ENCODE measurements at regions not wholly inside any gene's neighbourhood (a gene's known extent, or its start where the extent isn't known, plus 50 kb on each side); places are given as distances from the start of the nearest gene placed in this dataset.
A peak's percentile ranks its signal among the peaks of the same experiment; 100 is the strongest.

DNA sequence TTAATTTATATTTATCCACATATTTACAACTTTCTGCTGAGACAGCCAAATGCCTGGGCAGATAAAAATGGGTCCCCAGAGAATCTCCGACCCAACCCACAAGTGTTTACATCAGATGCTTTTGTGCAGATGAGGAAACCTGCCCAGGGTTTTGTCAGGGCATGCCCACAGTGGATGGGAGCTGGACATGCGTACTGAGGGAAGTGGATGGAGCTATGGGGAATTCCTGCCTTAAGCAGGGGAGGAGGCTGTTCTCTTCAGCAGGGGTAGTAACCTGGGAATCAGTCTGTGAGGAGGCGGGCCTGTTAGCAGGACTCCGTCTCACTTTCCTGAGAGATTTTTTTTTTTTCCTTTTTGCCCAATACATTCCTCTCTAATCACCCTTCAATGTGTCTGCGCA is 122.9 kb downstream of the RFC3 start:
- no peak overlapping the region for H3K18ac ChIP-seq (ENCODE audit: low read length)
- H2AFZ ChIP-seq (ENCODE audit: low read length): peak overlapping the region; percentile 2
- no peak overlapping the region for H2BK5ac ChIP-seq (ENCODE audit: low read length)
- H4K8ac ChIP-seq (ENCODE audit: low read depth, low read length): no peak overlapping the region
- peak; percentile 17 for DNase-seq (ENCODE audit: low spot score)
- H3K4me1 ChIP-seq (ENCODE audit: control insufficient read depth in 2 of 2, insufficient read depth in 1 of 2, low read depth in 1 of 2, low read length in 2 of 2): peaks cover 4 to 5% of the 10 kb centered on the region in 2 donors
- H3K4me3 ChIP-seq (ENCODE audit: low read length in 2 of 2): no peak overlapping the region
- H3K14ac ChIP-seq (ENCODE audit: low read length): no peak overlapping the region
- peaks cover 5 to 8% of the 10 kb centered on the region in 2 donors for H3K9me3 ChIP-seq (replicated peaks in 1 of 2; ENCODE audit: control insufficient read depth in 2 of 2, insufficient read depth in 1 of 2, low read depth in 1 of 2, low read length in 2 of 2)
- H3K9ac ChIP-seq (ENCODE audit: low read depth, low read length, poor library complexity): no peak overlapping the region
- peak overlapping the region; percentile 45 for H3K27ac ChIP-seq (replicated peaks; ENCODE audit: low read length)
- H3K4me2 ChIP-seq (ENCODE audit: insufficient read depth, low read length, poor library complexity, severe bottlenecking): no peak overlapping the region
- H2BK15ac ChIP-seq (ENCODE audit: low read length): no peak overlapping the region
- H2BK12ac ChIP-seq (ENCODE audit: low read length): no peak overlapping the region
- no peak overlapping the region for H3K23ac ChIP-seq (ENCODE audit: low read depth, low read length, poor library complexity)
- peaks cover 0 to 2% of the 10 kb centered on the region in 2 donors for H3K36me3 ChIP-seq (replicated peaks in 1 of 2; ENCODE audit: control insufficient read depth in 2 of 2, insufficient read depth in 2 of 2, low read length in 2 of 2)
- WGBS, 2 donors (ENCODE audit: extremely low coverage in 2 of 2, insufficient read length in 2 of 2, insufficient replicate concordance in 1 of 2): no CpG with 5 or more reads among the region's 5 CpGs
- H2AK5ac ChIP-seq (ENCODE audit: low read depth, low read length): no peak overlapping the region
- H4K91ac ChIP-seq (ENCODE audit: low read depth, low read length, poor library complexity): no peak overlapping the region
- no peaks in the 10 kb centered on the region for H3K27me3 ChIP-seq (ENCODE audit: control insufficient read depth in 3 of 3, insufficient read depth in 3 of 3, low read depth in 1 of 3, low read length in 3 of 3)
- peaks cover 2% of the 10 kb centered on the region for H3K79me1 ChIP-seq (ENCODE audit: low read depth, low read length)
- H3K4ac ChIP-seq (ENCODE audit: low read length): no peak overlapping the region
- no peak overlapping the region for H2BK120ac ChIP-seq (ENCODE audit: low read depth, low read length)

DNA sequence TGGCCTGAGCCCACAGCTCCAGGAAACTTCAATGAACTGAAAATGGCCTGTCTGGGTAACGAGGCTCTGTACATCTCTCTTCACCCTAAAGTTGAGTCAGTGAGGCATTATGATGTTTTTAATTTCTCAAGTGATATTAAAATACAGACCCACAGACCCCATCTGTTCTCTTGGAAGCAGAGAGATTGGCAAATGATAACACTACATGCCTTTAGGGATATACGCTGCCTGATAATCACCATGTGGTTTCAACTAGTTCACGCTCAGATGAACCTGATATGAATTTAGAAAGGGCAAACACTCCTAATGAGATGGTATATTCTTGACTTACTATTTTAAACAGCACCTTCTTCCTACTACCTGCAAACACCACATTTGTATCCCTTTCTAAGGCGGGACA is 127.5 kb downstream of the RFC3 start:
- Histone ChIP-seq H2AFZ (ENCODE audit: low read length) (no peak overlapping the region), H2AK5ac (ENCODE audit: low read depth, low read length) (no peak overlapping the region)
- WGBS, 2 donors (ENCODE audit: extremely low coverage in 2 of 2, insufficient read length in 2 of 2, insufficient replicate concordance in 1 of 2): no CpG with 5 or more reads among the region's 4 CpGs

DNA sequence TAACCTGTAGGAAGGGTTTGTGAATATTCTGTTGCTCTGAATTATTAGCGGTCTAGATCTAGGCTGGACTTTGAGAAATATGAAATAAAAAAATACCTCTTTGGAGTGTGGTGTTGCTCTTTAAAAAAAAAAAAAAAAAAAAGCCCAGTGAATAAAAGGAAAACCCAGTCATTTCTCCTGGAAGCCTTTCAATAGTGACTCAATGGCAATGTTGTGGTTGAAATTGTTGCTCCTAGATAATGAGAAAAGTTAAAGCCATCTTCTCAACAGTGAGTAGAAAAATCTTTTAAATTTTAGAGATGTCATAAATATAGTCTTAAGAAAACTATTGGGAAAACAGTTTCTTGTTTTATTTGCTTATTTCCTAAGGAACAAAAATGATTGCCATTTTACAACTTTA is 135.3 kb downstream of the RFC3 start:
- H3K27me3 ChIP-seq (ENCODE audit: control insufficient read depth in 3 of 3, insufficient read depth in 3 of 3, low read depth in 1 of 3, low read length in 3 of 3): no peaks in the 10 kb centered on the region
- H3K27ac ChIP-seq (replicated peaks; ENCODE audit: low read length): no peak overlapping the region
- no peaks in the 10 kb centered on the region for H3K79me1 ChIP-seq (ENCODE audit: low read depth, low read length)
- H3K14ac ChIP-seq (ENCODE audit: low read length): no peak overlapping the region
- no peak overlapping the region for H2AFZ ChIP-seq (ENCODE audit: low read length)
- H2BK5ac ChIP-seq (ENCODE audit: low read length): no peak overlapping the region
- H3K4me2 ChIP-seq (ENCODE audit: insufficient read depth, low read length, poor library complexity, severe bottlenecking): no peak overlapping the region
- H3K23ac ChIP-seq (ENCODE audit: low read depth, low read length, poor library complexity): no peak overlapping the region
- H2BK12ac ChIP-seq (ENCODE audit: low read length): no peak overlapping the region
- H3K9ac ChIP-seq (ENCODE audit: low read depth, low read length, poor library complexity): no peak overlapping the region
- no peaks in the 10 kb centered on the region for H3K4me1 ChIP-seq (ENCODE audit: control insufficient read depth in 2 of 2, insufficient read depth in 1 of 2, low read depth in 1 of 2, low read length in 2 of 2)
- H3K4ac ChIP-seq (ENCODE audit: low read length): no peak overlapping the region
- DNase-seq (ENCODE audit: low spot score): no peak
- no CpG with 5 or more reads among the region's 1 CpG for WGBS, 2 donors (ENCODE audit: extremely low coverage in 2 of 2, insufficient read length in 2 of 2, insufficient replicate concordance in 1 of 2)
- H2BK120ac ChIP-seq (ENCODE audit: low read depth, low read length): no peak overlapping the region
- H3K18ac ChIP-seq (ENCODE audit: low read length): no peak overlapping the region
- no peak overlapping the region for H4K8ac ChIP-seq (ENCODE audit: low read depth, low read length)
- H3K36me3 ChIP-seq (replicated peaks in 1 of 2; ENCODE audit: control insufficient read depth in 2 of 2, insufficient read depth in 2 of 2, low read length in 2 of 2): no peaks in the 10 kb centered on the region
- no peak overlapping the region for H2AK5ac ChIP-seq (ENCODE audit: low read depth, low read length)
- H3K4me3 ChIP-seq (ENCODE audit: low read length in 2 of 2): no peak overlapping the region
- H2BK15ac ChIP-seq (ENCODE audit: low read length): no peak overlapping the region
- no peak overlapping the region for H4K91ac ChIP-seq (ENCODE audit: low read depth, low read length, poor library complexity)
- H3K9me3 ChIP-seq (replicated peaks in 1 of 2; ENCODE audit: control insufficient read depth in 2 of 2, insufficient read depth in 1 of 2, low read depth in 1 of 2, low read length in 2 of 2): no peaks in the 10 kb centered on the region

More for the DNA sequence above, 127.5 kb downstream of the RFC3 start:
- H3K9me3 ChIP-seq (replicated peaks in 1 of 2; ENCODE audit: control insufficient read depth in 2 of 2, insufficient read depth in 1 of 2, low read depth in 1 of 2, low read length in 2 of 2): peaks cover 0 to 2% of the 10 kb centered on the region in 2 donors
- no peak overlapping the region for H3K23ac ChIP-seq (ENCODE audit: low read depth, low read length, poor library complexity)
- no peak overlapping the region for H2BK15ac ChIP-seq (ENCODE audit: low read length)
- no peak overlapping the region for H2BK120ac ChIP-seq (ENCODE audit: low read depth, low read length)
- H3K18ac ChIP-seq (ENCODE audit: low read length): no peak overlapping the region
- no peak overlapping the region for H3K27ac ChIP-seq (replicated peaks; ENCODE audit: low read length)
- no peaks in the 10 kb centered on the region for H3K36me3 ChIP-seq (replicated peaks in 1 of 2; ENCODE audit: control insufficient read depth in 2 of 2, insufficient read depth in 2 of 2, low read length in 2 of 2)
- no peak overlapping the region for H3K4ac ChIP-seq (ENCODE audit: low read length)
- H4K91ac ChIP-seq (ENCODE audit: low read depth, low read length, poor library complexity): no peak overlapping the region
- no peak overlapping the region for H3K4me3 ChIP-seq (ENCODE audit: low read length in 2 of 2)
- H2BK12ac ChIP-seq (ENCODE audit: low read length): no peak overlapping the region
- DNase-seq (ENCODE audit: low spot score): no peak
- H3K79me1 ChIP-seq (ENCODE audit: low read depth, low read length): no peaks in the 10 kb centered on the region
- H3K27me3 ChIP-seq (ENCODE audit: control insufficient read depth in 3 of 3, insufficient read depth in 3 of 3, low read depth in 1 of 3, low read length in 3 of 3): no peaks in the 10 kb centered on the region
- no peak overlapping the region for H2BK5ac ChIP-seq (ENCODE audit: low read length)
- no peak overlapping the region for H3K14ac ChIP-seq (ENCODE audit: low read length)
- no peak overlapping the region for H3K9ac ChIP-seq (ENCODE audit: low read depth, low read length, poor library complexity)
- H4K8ac ChIP-seq (ENCODE audit: low read depth, low read length): no peak overlapping the region
- H3K4me2 ChIP-seq (ENCODE audit: insufficient read depth, low read length, poor library complexity, severe bottlenecking): no peak overlapping the region
- no peaks in the 10 kb centered on the region for H3K4me1 ChIP-seq (ENCODE audit: control insufficient read depth in 2 of 2, insufficient read depth in 1 of 2, low read depth in 1 of 2, low read length in 2 of 2)

DNA sequence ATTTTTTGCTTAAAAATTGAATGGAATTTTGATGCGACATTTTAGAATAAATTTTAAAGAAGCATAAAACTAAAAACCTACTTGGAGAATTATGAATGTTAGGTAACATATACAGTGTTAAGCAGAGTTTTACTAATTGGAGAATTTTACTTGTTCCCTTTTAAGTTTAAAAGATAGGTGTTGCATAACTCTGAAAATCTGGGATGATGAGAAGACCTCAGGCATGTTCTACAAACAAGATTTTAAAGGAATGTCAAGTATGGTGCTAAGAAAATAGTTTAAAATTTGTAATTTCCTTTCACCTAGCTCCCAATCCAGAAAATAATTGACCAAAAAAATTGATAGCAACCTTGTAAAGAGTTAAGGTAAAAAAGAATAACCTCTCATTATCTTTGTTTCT is 135.8 kb downstream of the RFC3 start:
- no peak overlapping the region for H3K23ac ChIP-seq (ENCODE audit: low read depth, low read length, poor library complexity)

More for the DNA sequence above, 135.8 kb downstream of the RFC3 start:
- Histone ChIP-seq H3K27ac (replicated peaks; ENCODE audit: low read length) (no peak overlapping the region), H3K14ac (ENCODE audit: low read length) (no peak overlapping the region), H2BK12ac (ENCODE audit: low read length) (no peak overlapping the region), H3K4me1 (ENCODE audit: control insufficient read depth in 2 of 2, insufficient read depth in 1 of 2, low read depth in 1 of 2, low read length in 2 of 2) (no peaks in the 10 kb centered on the region), H3K9ac (ENCODE audit: low read depth, low read length, poor library complexity) (no peak overlapping the region), H3K4me2 (ENCODE audit: insufficient read depth, low read length, poor library complexity, severe bottlenecking) (no peak overlapping the region), H3K79me1 (ENCODE audit: low read depth, low read length) (no peaks in the 10 kb centered on the region), H2BK120ac (ENCODE audit: low read depth, low read length) (no peak overlapping the region), H2AFZ (ENCODE audit: low read length) (no peak overlapping the region), H3K18ac (ENCODE audit: low read length) (no peak overlapping the region), H3K36me3 (replicated peaks in 1 of 2; ENCODE audit: control insufficient read depth in 2 of 2, insufficient read depth in 2 of 2, low read length in 2 of 2) (no peaks in the 10 kb centered on the region), H3K9me3 (replicated peaks in 1 of 2; ENCODE audit: control insufficient read depth in 2 of 2, insufficient read depth in 1 of 2, low read depth in 1 of 2, low read length in 2 of 2) (no peaks in the 10 kb centered on the region), H4K91ac (ENCODE audit: low read depth, low read length, poor library complexity) (no peak overlapping the region), H3K4ac (ENCODE audit: low read length) (no peak overlapping the region), H2BK15ac (ENCODE audit: low read length) (no peak overlapping the region), H4K8ac (ENCODE audit: low read depth, low read length) (no peak overlapping the region), H3K27me3 (ENCODE audit: control insufficient read depth in 3 of 3, insufficient read depth in 3 of 3, low read depth in 1 of 3, low read length in 3 of 3) (no peaks in the 10 kb centered on the region), H3K4me3 (ENCODE audit: low read length in 2 of 2) (no peak overlapping the region), H2BK5ac (ENCODE audit: low read length) (no peak overlapping the region), H2AK5ac (ENCODE audit: low read depth, low read length) (no peak overlapping the region)
- WGBS, 2 donors (ENCODE audit: extremely low coverage in 2 of 2, insufficient read length in 2 of 2, insufficient replicate concordance in 1 of 2): no CpG with 5 or more reads among the region's 1 CpG
- DNase-seq (ENCODE audit: low spot score): no peak

Measured in neuronal stem cell (in vitro differentiated cells).